ENCODE measurements at regions not wholly inside any gene's neighbourhood (a gene's known extent, or its start where the extent isn't known, plus 50 kb on each side); places are given as distances from the start of the nearest gene placed in this dataset.

DNA sequence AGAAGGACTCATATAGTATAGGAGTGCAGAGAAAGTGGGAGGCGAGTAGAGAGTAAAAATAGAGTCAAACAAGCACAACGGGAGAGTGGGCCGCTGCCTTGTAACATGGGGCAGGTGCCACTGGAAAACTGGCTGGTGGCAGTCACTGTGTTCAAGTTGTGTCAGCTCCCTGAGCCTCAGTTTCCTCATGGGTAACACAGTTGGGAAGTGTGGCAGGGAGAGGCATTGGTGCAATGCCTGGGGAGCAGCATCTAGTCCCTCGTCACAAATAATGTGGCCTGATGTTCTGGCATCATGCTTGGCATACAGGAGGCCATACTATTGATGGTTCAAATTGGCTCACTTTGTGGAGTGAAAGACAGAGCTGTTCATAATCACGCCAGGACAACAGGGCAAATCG lies 78.9 kb upstream of the SPON1 start:
- Histone ChIP-seq H3K4me3 (replicated peaks in 1 of 3; ENCODE audit: insufficient read depth in 1 of 3, low read depth in 2 of 3, low read length in 3 of 3) (no peak overlapping the region), H3K36me3 (replicated peaks in 1 of 2; ENCODE audit: control insufficient read depth in 1 of 2, insufficient read depth in 2 of 2, low read length in 2 of 2) (no peaks in the 10 kb centered on the region), H3K79me2 (ENCODE audit: insufficient read depth, low read length) (no peaks in the 10 kb centered on the region), H3K27me3 (ENCODE audit: control insufficient read depth in 1 of 2, insufficient read depth in 2 of 2, low read length in 2 of 2) (no peaks in the 10 kb centered on the region; a peak in 1 of 5 replicates), H4K20me1 (ENCODE audit: insufficient read depth, low read length) (no peaks in the 10 kb centered on the region), H3K4me1 (ENCODE audit: insufficient read depth, low read length) (no peaks in the 10 kb centered on the region), H3K4me2 (ENCODE audit: low read depth, low read length) (no peak overlapping the region), H3K9me3 (ENCODE audit: low read length) (no peaks in the 10 kb centered on the region), H2AFZ (ENCODE audit: low read length) (no peak overlapping the region), H3K9ac (ENCODE audit: insufficient read depth, low read depth, low read length) (no peak overlapping the region), H3K27ac (ENCODE audit: extremely low read length, insufficient read depth, low read length) (no peak overlapping the region)
- ChIA-PET POLR2A (no interaction called here), CTCF (ENCODE audit: low intra/inter-chr PET ratio, low total read pairs) (no interaction called here)
- intact Hi-C loops (cut with micrococcal nuclease; ENCODE audit: unreplicated experiment) (no loop called here), in situ Hi-C loops (cut with HindIII; ENCODE audit: extremely low pct_ligation_motif_present, low pct_unique_long_range_greater_than_20kb) (no loop called here)
- 22% methylated on average over 6 of the region's 6 CpGs for WGBS (ENCODE audit: low lambda C conversion rate)
- no TSS peak for BruUV-seq (replicated peaks)
- TF ChIP-seq, protein P1, sequence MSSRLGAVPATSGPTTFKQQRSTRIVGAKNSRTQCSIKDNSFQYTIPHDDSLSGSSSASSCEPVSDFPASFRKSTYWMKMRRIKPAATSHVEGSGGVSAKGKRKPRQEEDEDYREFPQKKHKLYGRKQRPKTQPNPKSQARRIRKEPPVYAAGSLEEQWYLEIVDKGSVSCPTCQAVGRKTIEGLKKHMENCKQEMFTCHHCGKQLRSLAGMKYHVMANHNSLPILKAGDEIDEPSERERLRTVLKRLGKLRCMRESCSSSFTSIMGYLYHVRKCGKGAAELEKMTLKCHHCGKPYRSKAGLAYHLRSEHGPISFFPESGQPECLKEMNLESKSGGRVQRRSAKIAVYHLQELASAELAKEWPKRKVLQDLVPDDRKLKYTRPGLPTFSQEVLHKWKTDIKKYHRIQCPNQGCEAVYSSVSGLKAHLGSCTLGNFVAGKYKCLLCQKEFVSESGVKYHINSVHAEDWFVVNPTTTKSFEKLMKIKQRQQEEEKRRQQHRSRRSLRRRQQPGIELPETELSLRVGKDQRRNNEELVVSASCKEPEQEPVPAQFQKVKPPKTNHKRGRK (CRISPR knock-in tag; IDR thresholded peaks at IDR 0.05), result no peak
- TF ChIP-seq ZFX (CRISPR knock-in tag; IDR thresholded peaks at IDR 0.05; ENCODE audit: low read depth) (no peak), XBP1 (CRISPR knock-in tag; IDR thresholded peaks at IDR 0.05) (no peak), RARG (CRISPR knock-in tag; IDR thresholded peaks at IDR 0.05; ENCODE audit: low read depth) (no peak), ZNF510 (CRISPR knock-in tag; IDR thresholded peaks at IDR 0.05; ENCODE audit: low read depth) (no peak), ZEB1 (IDR thresholded peaks at IDR 0.05; ENCODE audit: insufficient replicate concordance, low read depth) (no peak), ZNF674 (CRISPR knock-in tag; IDR thresholded peaks at IDR 0.05; ENCODE audit: low read depth) (no peak)
- TF ChIP-seq, protein P2, sequence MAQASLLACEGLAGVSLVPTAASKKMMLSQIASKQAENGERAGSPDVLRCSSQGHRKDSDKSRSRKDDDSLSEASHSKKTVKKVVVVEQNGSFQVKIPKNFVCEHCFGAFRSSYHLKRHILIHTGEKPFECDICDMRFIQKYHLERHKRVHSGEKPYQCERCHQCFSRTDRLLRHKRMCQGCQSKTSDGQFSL (CRISPR knock-in tag; IDR thresholded peaks at IDR 0.05), result no peak
- DNase-seq (ENCODE audit: low spot score) (no peak), ATAC-seq (no peak), FAIRE-seq (no peak)
